ENCODE measurements at regions not wholly inside any gene's neighbourhood (a gene's known extent, or its start where the extent isn't known, plus 50 kb on each side); places are given as distances from the start of the nearest gene placed in this dataset.

DNA sequence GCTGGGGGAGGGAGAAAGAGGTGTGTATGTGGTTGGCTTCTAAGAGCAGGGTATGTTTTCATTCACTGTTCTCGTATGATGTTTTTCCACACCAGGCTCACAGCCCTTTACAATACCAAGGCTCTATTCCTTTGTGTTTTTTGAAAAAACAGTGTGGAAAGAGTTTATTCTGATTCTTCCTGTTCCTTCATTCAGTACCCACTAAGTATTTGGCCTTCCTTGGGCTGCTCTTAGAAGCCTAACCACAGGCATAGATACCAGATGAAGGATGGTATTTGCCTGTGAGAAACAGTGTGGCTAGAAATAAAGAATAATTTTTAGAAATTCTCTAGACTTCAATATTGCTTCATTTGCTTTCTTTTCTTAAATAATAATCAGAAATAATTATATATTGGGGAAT, 518.0 kb upstream of the DIPK2B start:
- TF ChIP-seq POLR2AphosphoS5 (IDR thresholded peaks at IDR 0.05; ENCODE audit: low read depth, low read length) (no peak), POLR2A (IDR thresholded peaks at IDR 0.05; ENCODE audit: low read depth, low read length) (no peak), TAF1 (IDR thresholded peaks at IDR 0.05; ENCODE audit: low read depth, low read length) (no peak), POU2F2 (IDR thresholded peaks at IDR 0.05; ENCODE audit: low read depth, low read length) (no peak)
